Natural killer cell (primary cell): ENCODE measurements at regions not wholly inside any gene's neighbourhood (a gene's known extent, or its start where the extent isn't known, plus 50 kb on each side); places are given as distances from the start of the nearest gene placed in this dataset.

ENCODE experiments used
- ATAC-seq, 3 donors: fragments of 150-1000 bp in 2 of 3; fragments of 200-7000 bp in 1 of 3; cut with Tn5 transposase; 1 replicate in 1 of 3; 2 replicates in 2 of 3; pipeline ENCODE4 v1.10.0; 2021; ENCODE audit warnings: mild to moderate bottlenecking in 2 of 3, moderate library complexity in 2 of 3
- DNase-seq, 2 donors: peaks; one replicate each; pipeline versions ENCODE4 v3.0.0 to v3.0.0-alpha.2; 2013 to 2021; ENCODE audit warnings: mixed read lengths in 1 of 2
- H3K27ac ChIP-seq: one replicate; pipeline ENCODE4 v1.5.1; 2013; ENCODE audit warnings: mild to moderate bottlenecking, low read length
- H3K27me3 ChIP-seq: one replicate; pipeline ENCODE4 v1.6.1; 2013; ENCODE audit warnings: low read length; ENCODE audit not compliant: control insufficient read depth, insufficient read depth
- H3K36me3 ChIP-seq: one replicate; pipeline ENCODE4 v1.6.1; 2013; ENCODE audit warnings: low read length; ENCODE audit not compliant: control insufficient read depth, insufficient read depth
- H3K4me1 ChIP-seq: one replicate; pipeline ENCODE4 v1.6.1; 2013; ENCODE audit warnings: low read length; ENCODE audit not compliant: control insufficient read depth, insufficient read depth
- H3K4me3 ChIP-seq: one replicate; pipeline ENCODE4 v1.5.1; 2013; ENCODE audit warnings: low read length
- H3K9me3 ChIP-seq: one replicate; pipeline ENCODE4 v1.6.1; 2013; ENCODE audit warnings: low read length; ENCODE audit not compliant: control insufficient read depth, insufficient read depth
- H3K27ac Mint-ChIP-seq, 2 donors: one replicate each; pipeline ENCODE4 v1.8.0; 2022; ENCODE audit warnings: mild to moderate bottlenecking in 2 of 2, mixed read lengths in 2 of 2, moderate library complexity in 1 of 2
- H3K27me3 Mint-ChIP-seq, 2 donors: one replicate each; pipeline ENCODE4 v1.8.0; 2022; ENCODE audit warnings: low read depth in 2 of 2, mixed read lengths in 2 of 2
- H3K36me3 Mint-ChIP-seq: one replicate; pipeline ENCODE4 v1.8.0; 2022; ENCODE audit warnings: mixed read lengths
- H3K4me1 Mint-ChIP-seq, 2 donors: one replicate each; pipeline ENCODE4 v1.8.0; 2022; ENCODE audit warnings: mixed read lengths in 2 of 2
- H3K4me3 Mint-ChIP-seq: one replicate; pipeline ENCODE4 v1.8.0; 2022; ENCODE audit warnings: mild to moderate bottlenecking, moderate library complexity, mixed read lengths
- H3K9me3 Mint-ChIP-seq, 2 donors: one replicate each; pipeline ENCODE4 v1.8.0; 2022; ENCODE audit warnings: mixed read lengths in 2 of 2
- WGBS: methylation state at CpG from one replicate; pipeline ENCODE4 v1.1.7; 2013; ENCODE audit warnings: missing lambda C conversion rate; ENCODE audit not compliant: insufficient coverage; 5-methylcytosine and 5-hydroxymethylcytosine counted together
- intact Hi-C: fragments of 100-400 bp; cut with micrococcal nuclease; formaldehyde crosslinking; loops from one replicate; pipeline ENCODE4 v1.14.2; 2022
- TF ChIP-seq, protein P1 (sequence below): fragments of 200-600 bp; IDR thresholded peaks from one replicate; pipeline ENCODE4 v1.8.0; 2022; ENCODE audit warnings: antibody characterized with exemption

- WGBS = 95% methylated on average over 7 of the region's 7 CpGs
- H3K27me3 Mint-ChIP-seq = peaks cover 7 to 19% of the 10 kb centered on the region in 2 donors
These were observed 109.6 kb downstream of the WDR11 start for GRCh38 chr10:120960725-120961124.

DNA sequence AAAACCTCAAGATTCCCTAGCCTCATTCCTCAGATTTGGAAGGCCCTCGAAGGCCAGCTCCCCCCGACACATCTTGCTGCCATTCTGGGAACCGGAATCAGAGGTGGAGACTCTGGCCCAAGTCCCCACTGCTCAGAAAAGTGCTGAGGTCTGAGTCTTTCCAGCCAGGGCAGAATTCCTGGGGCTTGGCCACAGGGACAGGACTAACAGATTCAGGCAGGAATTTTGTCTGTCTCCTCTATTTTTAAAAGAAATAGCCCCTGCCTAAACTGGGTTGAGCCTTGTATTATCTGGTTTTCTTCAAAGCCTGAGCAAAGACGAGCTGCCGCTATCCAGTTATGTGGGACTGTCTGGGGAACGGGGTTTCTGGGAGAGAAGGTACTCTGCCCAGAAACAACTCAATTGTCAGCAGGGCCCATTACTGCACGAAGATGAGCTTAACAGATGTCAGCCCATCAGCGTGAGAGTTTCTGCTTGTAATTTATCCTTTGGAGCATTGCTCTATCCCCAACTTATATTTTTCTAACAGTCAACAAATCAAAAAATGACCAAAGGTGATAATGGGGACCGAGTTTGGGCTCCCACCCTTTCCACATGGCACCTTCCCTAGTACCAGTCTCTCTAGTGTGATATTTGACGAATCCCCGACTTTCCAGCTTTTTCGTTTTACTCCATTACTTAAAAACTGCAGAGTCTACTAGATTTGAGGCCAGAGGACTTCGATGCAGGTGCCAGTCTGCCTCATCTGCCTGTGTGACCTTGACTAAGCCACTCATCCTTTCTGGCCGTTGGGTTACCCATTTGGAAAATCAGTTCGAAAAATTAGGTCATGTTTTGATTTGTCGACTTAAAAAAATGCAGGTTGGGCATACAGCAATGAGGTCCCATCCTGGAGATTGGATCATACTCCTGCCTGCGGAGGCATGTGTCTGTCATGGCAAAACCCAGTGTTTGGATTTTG lies 110.9 kb downstream of the WDR11 start:
- no peak overlapping the region for H3K27ac Mint-ChIP-seq
- Histone ChIP-seq H3K36me3 (no peaks in the 10 kb centered on the region), H3K9me3 (no peaks in the 10 kb centered on the region), H3K27ac (no peak overlapping the region), H3K27me3 (no peaks in the 10 kb centered on the region), H3K4me3 (no peak overlapping the region), H3K4me1 (no peaks in the 10 kb centered on the region)
- DNase-seq (no peak), ATAC-seq (no peak)
- H3K27me3 Mint-ChIP-seq = peaks cover 7 to 13% of the 10 kb centered on the region in 2 donors
- intact Hi-C loops = no loop called here
- H3K4me3 Mint-ChIP-seq = no peak overlapping the region
- H3K36me3 Mint-ChIP-seq = no peaks in the 10 kb centered on the region
- 84% methylated on average over 17 of the region's 17 CpGs for WGBS
- no peaks in the 10 kb centered on the region for H3K9me3 Mint-ChIP-seq
- no peaks in the 10 kb centered on the region for H3K4me1 Mint-ChIP-seq
- TF ChIP-seq, protein P1, sequence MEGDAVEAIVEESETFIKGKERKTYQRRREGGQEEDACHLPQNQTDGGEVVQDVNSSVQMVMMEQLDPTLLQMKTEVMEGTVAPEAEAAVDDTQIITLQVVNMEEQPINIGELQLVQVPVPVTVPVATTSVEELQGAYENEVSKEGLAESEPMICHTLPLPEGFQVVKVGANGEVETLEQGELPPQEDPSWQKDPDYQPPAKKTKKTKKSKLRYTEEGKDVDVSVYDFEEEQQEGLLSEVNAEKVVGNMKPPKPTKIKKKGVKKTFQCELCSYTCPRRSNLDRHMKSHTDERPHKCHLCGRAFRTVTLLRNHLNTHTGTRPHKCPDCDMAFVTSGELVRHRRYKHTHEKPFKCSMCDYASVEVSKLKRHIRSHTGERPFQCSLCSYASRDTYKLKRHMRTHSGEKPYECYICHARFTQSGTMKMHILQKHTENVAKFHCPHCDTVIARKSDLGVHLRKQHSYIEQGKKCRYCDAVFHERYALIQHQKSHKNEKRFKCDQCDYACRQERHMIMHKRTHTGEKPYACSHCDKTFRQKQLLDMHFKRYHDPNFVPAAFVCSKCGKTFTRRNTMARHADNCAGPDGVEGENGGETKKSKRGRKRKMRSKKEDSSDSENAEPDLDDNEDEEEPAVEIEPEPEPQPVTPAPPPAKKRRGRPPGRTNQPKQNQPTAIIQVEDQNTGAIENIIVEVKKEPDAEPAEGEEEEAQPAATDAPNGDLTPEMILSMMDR = no peak

More at GRCh38 chr10:120960725-120961124, 109.6 kb downstream of the WDR11 start:
- no peak overlapping the region for H3K27ac ChIP-seq
- Mint-ChIP-seq H3K4me1 (no peaks in the 10 kb centered on the region), H3K9me3 (no peaks in the 10 kb centered on the region), H3K4me3 (no peak overlapping the region), H3K36me3 (no peaks in the 10 kb centered on the region), H3K27ac (no peak overlapping the region)
- intact Hi-C loops = no loop called here
- H3K36me3 ChIP-seq = no peaks in the 10 kb centered on the region
- no peaks in the 10 kb centered on the region for H3K4me1 ChIP-seq
- ATAC-seq (no peak), DNase-seq (no peak)
- no peak overlapping the region for H3K4me3 ChIP-seq
- no peaks in the 10 kb centered on the region for H3K9me3 ChIP-seq
- TF ChIP-seq, protein P1 = no peak
- no peaks in the 10 kb centered on the region for H3K27me3 ChIP-seq

DNA sequence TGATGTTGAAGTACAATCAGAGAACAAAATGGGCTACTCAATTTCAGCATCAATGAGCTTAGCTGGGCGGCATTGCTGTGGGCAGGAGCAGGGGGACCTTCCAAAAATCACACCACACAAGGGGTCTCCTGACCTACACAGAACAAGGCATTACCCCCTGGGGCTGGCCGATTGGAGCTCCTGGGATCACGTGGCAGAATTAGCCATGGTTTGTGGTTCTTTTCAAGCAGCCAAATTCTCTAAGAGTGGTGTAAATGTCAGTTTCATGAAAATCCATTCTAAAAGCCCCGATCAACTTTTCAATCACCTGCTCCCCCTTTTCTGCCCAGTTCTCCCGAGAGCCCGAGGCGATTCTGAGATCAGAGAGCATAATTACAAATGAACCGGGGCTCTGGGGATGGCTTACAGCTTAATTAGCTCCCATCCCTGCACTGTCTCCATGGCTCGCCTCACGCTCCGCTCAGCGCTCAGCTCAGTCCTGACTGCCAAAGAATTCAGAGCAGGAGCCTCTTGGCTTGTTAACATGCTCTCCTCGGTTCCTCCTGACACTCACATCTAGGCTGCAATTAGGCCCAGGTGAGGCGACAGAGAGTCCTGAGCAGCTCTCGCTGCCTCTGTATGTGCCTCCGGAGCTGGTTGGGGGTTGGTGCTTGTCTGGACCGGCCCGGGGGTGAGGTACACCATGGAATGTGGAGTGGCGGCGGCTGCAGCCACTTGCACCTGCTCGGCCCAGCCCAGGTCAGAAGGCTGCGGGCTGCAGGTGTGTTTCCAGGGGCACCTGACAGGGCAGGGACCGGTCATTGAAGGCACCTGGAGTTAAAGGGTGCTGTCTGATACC lies 111.8 kb downstream of the WDR11 start:
- H3K36me3 Mint-ChIP-seq = no peaks in the 10 kb centered on the region
- no peak overlapping the region for H3K4me3 Mint-ChIP-seq

More for the DNA sequence above, 111.8 kb downstream of the WDR11 start:
- DNase-seq = no peak
- Histone ChIP-seq H3K4me3 (no peak overlapping the region), H3K9me3 (no peaks in the 10 kb centered on the region), H3K36me3 (no peaks in the 10 kb centered on the region), H3K27me3 (no peaks in the 10 kb centered on the region), H3K27ac (no peak overlapping the region), H3K4me1 (no peaks in the 10 kb centered on the region)
- H3K27ac Mint-ChIP-seq = no peak overlapping the region
- no peaks in the 10 kb centered on the region for H3K4me1 Mint-ChIP-seq
- H3K27me3 Mint-ChIP-seq = peaks cover 6 to 10% of the 10 kb centered on the region in 2 donors
- TF ChIP-seq, protein P1 = no peak
- WGBS = 56% methylated on average over 23 of the region's 23 CpGs
- H3K9me3 Mint-ChIP-seq = no peaks in the 10 kb centered on the region
- intact Hi-C loops = no loop called here
- ATAC-seq = no peak
